ENCODE measurements at regions not wholly inside any gene's neighbourhood (a gene's known extent, or its start where the extent isn't known, plus 50 kb on each side); places are given as distances from the start of the nearest gene placed in this dataset.
"Not testable (repeated sequence)": the region's sequence is repeated elsewhere in the genome, so short reads cannot be mapped to it uniquely, and the experiment has no call there.

DNA sequence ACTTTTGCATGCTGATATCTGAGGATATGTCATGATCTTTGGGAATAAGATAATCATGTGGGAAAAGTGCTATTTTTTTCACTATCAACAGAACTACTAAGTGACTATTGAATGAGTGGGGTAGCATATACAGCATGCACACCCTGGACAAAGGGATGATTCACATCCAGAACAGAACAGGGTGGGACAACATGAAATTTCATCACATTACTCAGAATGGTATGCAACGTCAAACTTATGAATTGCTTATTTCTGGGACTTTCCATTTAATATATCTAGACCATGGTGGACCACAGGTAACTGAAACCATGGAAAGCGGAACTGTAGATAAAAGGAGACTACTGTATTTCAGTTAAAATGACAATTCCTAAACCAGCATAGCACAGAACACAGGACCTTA, 370.0 kb downstream of the HINT1 start:
- DNase-seq (ENCODE audit: low read depth) = peak; percentile 83
- H3K4me3 ChIP-seq (ENCODE audit: low read length) = no peak overlapping the region
- TF ChIP-seq, protein P1, sequence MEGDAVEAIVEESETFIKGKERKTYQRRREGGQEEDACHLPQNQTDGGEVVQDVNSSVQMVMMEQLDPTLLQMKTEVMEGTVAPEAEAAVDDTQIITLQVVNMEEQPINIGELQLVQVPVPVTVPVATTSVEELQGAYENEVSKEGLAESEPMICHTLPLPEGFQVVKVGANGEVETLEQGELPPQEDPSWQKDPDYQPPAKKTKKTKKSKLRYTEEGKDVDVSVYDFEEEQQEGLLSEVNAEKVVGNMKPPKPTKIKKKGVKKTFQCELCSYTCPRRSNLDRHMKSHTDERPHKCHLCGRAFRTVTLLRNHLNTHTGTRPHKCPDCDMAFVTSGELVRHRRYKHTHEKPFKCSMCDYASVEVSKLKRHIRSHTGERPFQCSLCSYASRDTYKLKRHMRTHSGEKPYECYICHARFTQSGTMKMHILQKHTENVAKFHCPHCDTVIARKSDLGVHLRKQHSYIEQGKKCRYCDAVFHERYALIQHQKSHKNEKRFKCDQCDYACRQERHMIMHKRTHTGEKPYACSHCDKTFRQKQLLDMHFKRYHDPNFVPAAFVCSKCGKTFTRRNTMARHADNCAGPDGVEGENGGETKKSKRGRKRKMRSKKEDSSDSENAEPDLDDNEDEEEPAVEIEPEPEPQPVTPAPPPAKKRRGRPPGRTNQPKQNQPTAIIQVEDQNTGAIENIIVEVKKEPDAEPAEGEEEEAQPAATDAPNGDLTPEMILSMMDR (IDR thresholded peaks at IDR 0.05; ENCODE audit: insufficient read depth, low read depth, low read length, missing control alignments) = no peak

DNA sequence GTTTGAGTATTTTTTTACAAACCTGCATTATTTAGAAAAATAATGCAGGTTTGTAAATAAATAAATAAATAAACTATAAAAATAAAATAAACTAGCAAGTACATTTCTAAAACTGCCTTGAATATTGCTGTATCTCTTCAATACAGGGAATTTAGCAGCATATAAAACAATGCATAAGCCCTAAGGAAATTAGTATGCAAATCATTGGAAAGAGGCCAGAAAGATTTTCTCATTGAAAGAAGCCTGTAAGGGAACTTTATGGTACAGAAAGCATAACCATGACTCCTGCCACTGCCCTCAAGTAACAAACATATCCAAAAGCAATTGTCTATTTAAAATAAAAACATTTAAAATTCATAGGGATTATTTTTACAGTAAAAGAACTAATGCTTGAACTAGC, 387.3 kb downstream of the HINT1 start:
- H3K4me3 ChIP-seq (ENCODE audit: low read length) = no peak overlapping the region
- TF ChIP-seq, protein P1 (IDR thresholded peaks at IDR 0.05; ENCODE audit: insufficient read depth, low read depth, low read length, missing control alignments) = no peak
- DNase-seq (ENCODE audit: low read depth) = no peak

DNA sequence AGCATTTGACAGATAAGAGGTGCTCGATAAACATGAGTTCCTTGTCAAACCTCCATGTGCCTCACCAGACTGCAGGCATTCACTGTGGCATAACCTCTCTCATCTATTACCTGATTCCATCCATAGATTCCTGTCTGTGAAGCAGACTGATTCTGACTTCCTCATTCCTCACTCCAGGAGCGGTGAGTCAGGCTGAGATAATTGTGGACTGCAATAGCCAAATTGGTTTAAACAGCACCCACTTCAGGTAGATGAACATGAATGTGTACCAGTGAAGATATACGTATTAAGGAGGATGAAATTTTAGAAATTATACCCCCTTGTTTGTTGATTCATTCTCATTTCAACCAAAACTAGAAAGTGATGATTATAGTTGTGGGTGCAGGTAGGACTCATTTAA, 391.2 kb downstream of the HINT1 start:
- TF ChIP-seq, protein P1 (IDR thresholded peaks at IDR 0.05; ENCODE audit: insufficient read depth, low read depth, low read length, missing control alignments) = peak; percentile 34
- peak; percentile 94 for DNase-seq (ENCODE audit: low read depth)
- H3K4me3 ChIP-seq (ENCODE audit: low read length) = no peak overlapping the region

DNA sequence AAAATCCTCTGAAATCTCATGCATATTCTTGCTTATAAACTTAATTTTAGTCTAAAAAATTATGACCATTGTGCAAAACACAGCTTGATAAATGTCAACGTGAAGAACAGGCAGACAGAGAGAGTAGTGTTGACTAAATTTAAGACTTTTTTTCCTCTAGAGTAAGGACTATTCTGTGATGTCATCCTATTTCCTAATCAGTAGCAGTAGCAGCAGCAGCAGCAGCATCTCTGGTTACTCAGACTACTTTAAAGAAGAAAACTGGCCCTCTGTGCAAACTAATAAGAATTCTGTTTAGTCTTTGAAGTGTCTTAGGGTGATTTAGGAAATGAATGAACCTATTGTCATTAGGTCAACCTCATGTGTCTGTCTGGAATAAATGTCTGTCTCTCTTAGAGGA, 403.0 kb downstream of the HINT1 start:
- no peak overlapping the region for H3K4me3 ChIP-seq (ENCODE audit: low read length)
- peak; percentile 42 for DNase-seq (ENCODE audit: low read depth)
- TF ChIP-seq, protein P1 (IDR thresholded peaks at IDR 0.05; ENCODE audit: insufficient read depth, low read depth, low read length, missing control alignments) = no peak

DNA sequence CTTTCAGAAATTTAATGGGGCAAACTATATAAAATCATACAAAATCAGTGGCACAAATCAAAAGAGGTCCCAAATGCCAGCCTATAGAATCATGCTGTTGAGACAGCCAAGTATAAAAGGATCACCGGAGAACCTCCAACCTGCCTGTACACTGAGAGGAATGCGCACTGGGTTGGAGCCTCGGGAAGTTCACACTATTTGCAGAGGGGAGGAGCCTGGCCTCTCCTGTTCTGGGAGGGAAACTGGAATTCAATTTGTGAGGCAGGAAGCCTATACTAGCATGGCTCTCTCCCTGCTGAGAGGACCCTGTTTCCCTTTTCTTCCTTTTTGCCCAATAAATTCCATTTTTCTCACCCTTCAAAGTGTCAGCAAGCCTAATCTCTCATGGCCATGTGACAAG, 406.0 kb downstream of the HINT1 start:
- H3K4me3 ChIP-seq (ENCODE audit: low read length) = no peak overlapping the region
- TF ChIP-seq, protein P1 (IDR thresholded peaks at IDR 0.05; ENCODE audit: insufficient read depth, low read depth, low read length, missing control alignments) = no peak
- no peak for DNase-seq (ENCODE audit: low read depth)

DNA sequence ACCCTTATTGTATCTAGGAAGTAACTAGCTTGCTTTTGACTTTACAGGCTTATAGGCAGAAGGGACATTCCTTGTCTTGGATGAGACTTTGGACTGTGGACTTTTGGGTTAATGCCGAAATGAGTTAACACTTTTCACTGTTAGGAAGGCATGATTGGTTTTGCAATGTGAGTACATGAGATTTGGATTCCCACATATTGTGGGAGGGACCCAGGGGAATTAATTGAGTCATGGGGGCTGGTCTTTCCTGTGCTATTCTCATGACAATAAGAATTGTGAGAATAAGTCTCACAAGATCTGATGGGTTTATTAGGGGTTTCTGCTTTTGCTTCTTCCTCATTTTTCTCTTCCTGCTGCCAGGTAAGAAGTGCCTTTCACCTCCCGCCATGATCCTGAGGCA, 417.5 kb downstream of the HINT1 start:
- TF ChIP-seq, protein P1 (IDR thresholded peaks at IDR 0.05; ENCODE audit: insufficient read depth, low read depth, low read length, missing control alignments) = no peak
- H3K4me3 ChIP-seq (ENCODE audit: low read length) = no peak overlapping the region
- no peak for DNase-seq (ENCODE audit: low read depth)

DNA sequence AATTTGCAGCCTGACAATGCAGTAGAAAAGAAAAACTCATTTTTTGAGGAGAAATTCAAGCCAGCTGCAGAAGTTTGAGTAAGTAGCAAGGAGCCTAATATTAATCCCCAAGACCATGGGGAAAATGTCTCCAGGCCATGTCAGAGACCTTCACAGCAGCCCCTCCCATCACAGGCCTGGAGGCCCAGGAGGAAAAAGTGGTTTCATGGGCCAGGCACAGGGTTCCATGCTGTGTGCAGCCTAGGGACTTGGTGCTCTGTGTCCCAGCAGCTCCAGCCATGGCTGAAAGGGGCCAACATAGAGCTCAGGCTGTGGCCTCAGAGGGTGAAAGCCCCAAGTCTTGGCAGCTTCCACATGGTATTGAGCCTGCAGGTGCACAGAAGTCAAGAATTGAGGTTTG, 418.4 kb downstream of the HINT1 start:
- not testable (repeated sequence) for H3K4me3 ChIP-seq (ENCODE audit: low read length)

DNA sequence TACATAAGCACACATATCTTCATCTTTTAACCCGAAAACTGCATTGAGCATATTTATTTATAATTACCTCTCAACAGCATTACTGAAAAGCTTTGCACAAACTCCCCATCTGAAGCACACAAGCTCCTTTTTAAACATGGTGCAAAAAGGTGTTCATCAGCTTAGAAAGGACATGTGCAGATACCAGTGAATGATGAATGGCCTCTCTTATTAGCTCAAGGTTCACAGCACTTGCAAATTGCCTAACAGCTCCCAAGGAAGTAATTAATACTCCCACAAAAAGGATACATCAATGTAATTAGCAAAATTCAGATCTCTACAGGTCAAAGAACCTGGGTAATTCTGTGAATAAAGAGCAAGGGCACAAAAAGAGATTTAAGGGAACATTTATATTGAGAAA, 422.0 kb downstream of the HINT1 start:
- DNase-seq (ENCODE audit: low read depth) = no peak
- TF ChIP-seq, protein P1 (IDR thresholded peaks at IDR 0.05; ENCODE audit: insufficient read depth, low read depth, low read length, missing control alignments) = no peak

More for the DNA sequence above, 418.4 kb downstream of the HINT1 start:
- DNase-seq (ENCODE audit: low read depth) = not testable (repeated sequence)

More for the DNA sequence above, 422.0 kb downstream of the HINT1 start:
- no peak overlapping the region for H3K4me3 ChIP-seq (ENCODE audit: low read length)

All from epithelial cell of esophagus (primary cell).